HG03097 (cell line): ENCODE measurements at regions not wholly inside any gene's neighbourhood (a gene's known extent, or its start where the extent isn't known, plus 50 kb on each side); places are given as distances from the start of the nearest gene placed in this dataset.

Source experiments
- ATAC-seq: cut with Tn5 transposase; IDR thresholded peaks from one replicate; pipeline ENCODE4 v1.9.1; 2021; ENCODE audit not compliant: unreplicated experiment, low FRiP score

- no peak for ATAC-seq
Observed at GRCh38 chr21:19557488-19557887, 1153.9 kb upstream of the TMPRSS15 start.

GRCh38 chr21:19565587-19565986, 1162.0 kb upstream of the TMPRSS15 start:
- no peak for ATAC-seq

GRCh38 chr21:19566975-19567374, 1163.4 kb upstream of the TMPRSS15 start:
- ATAC-seq = no peak

GRCh38 chr21:19577381-19577780, 1173.8 kb upstream of the TMPRSS15 start:
- ATAC-seq = no peak

- no peak for ATAC-seq
Observed at GRCh38 chr21:19590044-19590443, 1186.5 kb upstream of the TMPRSS15 start.

- no peak for ATAC-seq
Observed at GRCh38 chr21:19603011-19603593, 1199.5 kb upstream of the TMPRSS15 start.

- no peak for ATAC-seq
Observed at GRCh38 chr21:19608101-19608621, 1204.6 kb upstream of the TMPRSS15 start.

- no peak for ATAC-seq
Observed at GRCh38 chr21:19609611-19610010, 1206.0 kb upstream of the TMPRSS15 start.

- no peak for ATAC-seq
Observed at GRCh38 chr21:19621837-19622496, 1218.4 kb upstream of the TMPRSS15 start.

GRCh38 chr21:19640964-19641363, 1237.4 kb upstream of the TMPRSS15 start:
- ATAC-seq = no peak

- ATAC-seq = no peak
Observed at GRCh38 chr21:19648391-19648790, 1244.8 kb upstream of the TMPRSS15 start.

GRCh38 chr21:19683492-19683891, 1279.9 kb upstream of the TMPRSS15 start:
- no peak for ATAC-seq

- no peak for ATAC-seq
Observed at GRCh38 chr21:19684328-19684727, 1280.7 kb upstream of the TMPRSS15 start.

- ATAC-seq = no peak
Observed at GRCh38 chr21:19692231-19692630, 1288.6 kb upstream of the TMPRSS15 start.

- ATAC-seq = no peak
Observed at GRCh38 chr21:19695796-19696195, 1292.2 kb upstream of the TMPRSS15 start.

- no peak for ATAC-seq
Observed at GRCh38 chr21:19700476-19700875, 1296.9 kb upstream of the TMPRSS15 start.

GRCh38 chr21:19702726-19703125, 1295.5 kb upstream of the NCAM2 start:
- no peak for ATAC-seq

- ATAC-seq = no peak
Observed at GRCh38 chr21:19704832-19705231, 1293.4 kb upstream of the NCAM2 start.

- no peak for ATAC-seq
Observed at GRCh38 chr21:19712441-19712840, 1285.8 kb upstream of the NCAM2 start.

GRCh38 chr21:19713313-19713712, 1284.9 kb upstream of the NCAM2 start:
- ATAC-seq = no peak

GRCh38 chr21:19724081-19724480, 1274.1 kb upstream of the NCAM2 start:
- no peak for ATAC-seq

GRCh38 chr21:19731251-19731650, 1267.0 kb upstream of the NCAM2 start:
- no peak for ATAC-seq
